ENCODE measurements at regions not wholly inside any gene's neighbourhood (a gene's known extent, or its start where the extent isn't known, plus 50 kb on each side); places are given as distances from the start of the nearest gene placed in this dataset.
"Not testable (repeated sequence)": the region's sequence is repeated elsewhere in the genome, so short reads cannot be mapped to it uniquely, and the experiment has no call there.

GRCh38 chr1:194738843-194739242, 1552.4 kb upstream of the B3GALT2 start:
- not testable (repeated sequence) for DNase-seq

GRCh38 chr1:194734970-194735369, 1548.6 kb upstream of the B3GALT2 start:
- no peak for DNase-seq

- DNase-seq, result no peak
Measured at GRCh38 chr1:194731025-194731424, 1544.6 kb upstream of the B3GALT2 start.

GRCh38 chr1:194730304-194730703, 1543.9 kb upstream of the B3GALT2 start:
- DNase-seq, result no peak

- no peak for DNase-seq
Measured at GRCh38 chr1:194723067-194723466, 1536.7 kb upstream of the B3GALT2 start.

- DNase-seq, result no peak
Measured at GRCh38 chr1:194717941-194718340, 1531.5 kb upstream of the B3GALT2 start.

- no peak for DNase-seq
Measured at GRCh38 chr1:194717334-194717733, 1530.9 kb upstream of the B3GALT2 start.

- DNase-seq, result no peak
Measured at GRCh38 chr1:194710671-194711070, 1524.3 kb upstream of the B3GALT2 start.

GRCh38 chr1:194709439-194709838, 1523.0 kb upstream of the B3GALT2 start:
- no peak for DNase-seq

- no peak for DNase-seq
Measured at GRCh38 chr1:194707074-194707473, 1520.7 kb upstream of the B3GALT2 start.

- no peak for DNase-seq
Measured at GRCh38 chr1:194705123-194705854, 1518.9 kb upstream of the B3GALT2 start.

GRCh38 chr1:194698908-194699318, 1512.5 kb upstream of the B3GALT2 start:
- DNase-seq, result no peak

GRCh38 chr1:194693244-194693643, 1506.8 kb upstream of the B3GALT2 start:
- DNase-seq, result no peak

- no peak for DNase-seq
Measured at GRCh38 chr1:194684636-194685035, 1498.2 kb upstream of the B3GALT2 start.

GRCh38 chr1:194658090-194658439, 1471.7 kb upstream of the B3GALT2 start:
- no peak for DNase-seq

- DNase-seq, result no peak
Measured at GRCh38 chr1:194654956-194655355, 1468.5 kb upstream of the B3GALT2 start.

- no peak for DNase-seq
Measured at GRCh38 chr1:194653385-194653784, 1467.0 kb upstream of the B3GALT2 start.

GRCh38 chr1:194647118-194647517, 1460.7 kb upstream of the B3GALT2 start:
- DNase-seq, result no peak

- DNase-seq, result no peak
Measured at GRCh38 chr1:194644528-194644927, 1458.1 kb upstream of the B3GALT2 start.

GRCh38 chr1:194640322-194640721, 1453.9 kb upstream of the B3GALT2 start:
- no peak for DNase-seq

- no peak for DNase-seq
Measured at GRCh38 chr1:194629011-194629410, 1442.6 kb upstream of the B3GALT2 start.

- no peak for DNase-seq
Measured at GRCh38 chr1:194624833-194625232, 1438.4 kb upstream of the B3GALT2 start.

- DNase-seq, result no peak
Measured at GRCh38 chr1:194618101-194618500, 1431.7 kb upstream of the B3GALT2 start.

GRCh38 chr1:194617272-194617671, 1430.9 kb upstream of the B3GALT2 start:
- not testable (repeated sequence) for DNase-seq

GRCh38 chr1:194616835-194617234, 1430.4 kb upstream of the B3GALT2 start:
- no peak for DNase-seq
